ENCODE measurements at regions not wholly inside any gene's neighbourhood (a gene's known extent, or its start where the extent isn't known, plus 50 kb on each side); places are given as distances from the start of the nearest gene placed in this dataset.

DNA sequence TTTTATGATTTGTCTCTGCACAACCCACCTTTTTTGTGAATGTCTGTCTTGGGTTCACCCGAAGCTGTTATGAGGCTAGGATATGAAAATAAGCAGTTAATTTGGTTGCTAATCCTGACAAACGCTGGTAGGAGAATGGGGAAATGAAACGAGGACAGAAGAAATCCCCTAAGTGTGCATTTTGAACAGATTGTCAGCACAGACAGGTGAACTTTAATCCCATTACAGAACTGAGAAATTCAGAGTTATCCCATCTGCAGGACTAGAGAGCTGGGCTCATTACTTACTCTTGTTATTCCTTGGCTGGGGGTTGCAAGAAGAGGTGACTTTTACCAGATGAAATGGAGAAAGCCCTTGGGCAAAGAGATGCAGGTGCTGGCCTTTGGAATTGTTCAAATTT is 123.3 kb upstream of the NYAP2 start:
- Histone ChIP-seq H3K4me3 (no peak overlapping the region), H3K36me3 (no peaks in the 10 kb centered on the region), H3K27ac (no peak overlapping the region), H3K9me3 (peaks cover 0 to 30% of the 10 kb centered on the region in 2 donors), H3K27me3 (no peaks in the 10 kb centered on the region), H3K4me1 (no peaks in the 10 kb centered on the region)
- no peak for DNase-seq (ENCODE audit: low spot score)
- TF ChIP-seq, protein P1, sequence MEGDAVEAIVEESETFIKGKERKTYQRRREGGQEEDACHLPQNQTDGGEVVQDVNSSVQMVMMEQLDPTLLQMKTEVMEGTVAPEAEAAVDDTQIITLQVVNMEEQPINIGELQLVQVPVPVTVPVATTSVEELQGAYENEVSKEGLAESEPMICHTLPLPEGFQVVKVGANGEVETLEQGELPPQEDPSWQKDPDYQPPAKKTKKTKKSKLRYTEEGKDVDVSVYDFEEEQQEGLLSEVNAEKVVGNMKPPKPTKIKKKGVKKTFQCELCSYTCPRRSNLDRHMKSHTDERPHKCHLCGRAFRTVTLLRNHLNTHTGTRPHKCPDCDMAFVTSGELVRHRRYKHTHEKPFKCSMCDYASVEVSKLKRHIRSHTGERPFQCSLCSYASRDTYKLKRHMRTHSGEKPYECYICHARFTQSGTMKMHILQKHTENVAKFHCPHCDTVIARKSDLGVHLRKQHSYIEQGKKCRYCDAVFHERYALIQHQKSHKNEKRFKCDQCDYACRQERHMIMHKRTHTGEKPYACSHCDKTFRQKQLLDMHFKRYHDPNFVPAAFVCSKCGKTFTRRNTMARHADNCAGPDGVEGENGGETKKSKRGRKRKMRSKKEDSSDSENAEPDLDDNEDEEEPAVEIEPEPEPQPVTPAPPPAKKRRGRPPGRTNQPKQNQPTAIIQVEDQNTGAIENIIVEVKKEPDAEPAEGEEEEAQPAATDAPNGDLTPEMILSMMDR (IDR thresholded peaks at IDR 0.05) = no peak

DNA sequence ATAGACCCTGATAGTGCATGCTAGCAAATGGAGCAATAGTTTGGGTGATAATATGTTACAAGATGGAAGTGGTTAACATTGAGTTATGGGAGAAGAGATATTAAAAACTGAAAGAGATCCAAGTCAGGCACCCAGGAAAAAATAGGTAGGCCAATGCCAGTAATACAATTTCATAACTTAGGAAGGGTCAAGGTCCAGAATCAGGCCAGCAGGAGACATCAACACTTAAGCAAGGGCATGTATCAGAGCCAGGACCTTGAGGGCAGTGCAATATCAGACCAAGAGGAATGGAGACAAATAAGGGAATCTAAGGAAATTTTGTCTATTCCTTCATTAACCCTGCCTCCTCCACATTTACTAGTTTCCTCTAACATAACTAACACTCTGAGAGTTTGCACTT is 124.1 kb upstream of the NYAP2 start:
- no peak for DNase-seq (ENCODE audit: low spot score)
- Histone ChIP-seq H3K4me1 (no peaks in the 10 kb centered on the region), H3K27me3 (no peaks in the 10 kb centered on the region), H3K9me3 (peaks cover 0 to 30% of the 10 kb centered on the region in 2 donors), H3K27ac (no peak overlapping the region), H3K36me3 (no peaks in the 10 kb centered on the region), H3K4me3 (no peak overlapping the region)
- TF ChIP-seq, protein P1 (IDR thresholded peaks at IDR 0.05) = no peak

DNA sequence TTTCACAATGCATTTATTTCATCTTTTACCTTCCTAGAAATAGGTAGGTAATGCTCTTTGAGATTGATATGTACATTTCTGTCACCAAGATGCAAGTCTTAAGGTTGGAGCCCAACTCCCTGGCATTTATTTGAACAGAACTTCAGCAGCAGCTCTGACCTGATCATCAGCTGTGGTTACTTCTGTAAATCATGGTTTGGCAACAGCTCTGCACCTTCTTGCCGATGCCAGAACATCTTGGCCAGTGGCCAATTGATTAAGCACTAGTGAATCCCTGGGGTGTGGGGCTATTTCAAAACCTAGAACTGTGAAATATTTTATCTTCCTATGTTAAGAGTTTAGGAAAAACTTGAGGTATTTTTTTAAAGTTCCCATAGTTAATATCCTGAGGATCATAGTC is 124.8 kb upstream of the NYAP2 start:
- H3K4me1 ChIP-seq = no peaks in the 10 kb centered on the region
- DNase-seq (ENCODE audit: low spot score) = no peak
- TF ChIP-seq, protein P1 (IDR thresholded peaks at IDR 0.05) = no peak

DNA sequence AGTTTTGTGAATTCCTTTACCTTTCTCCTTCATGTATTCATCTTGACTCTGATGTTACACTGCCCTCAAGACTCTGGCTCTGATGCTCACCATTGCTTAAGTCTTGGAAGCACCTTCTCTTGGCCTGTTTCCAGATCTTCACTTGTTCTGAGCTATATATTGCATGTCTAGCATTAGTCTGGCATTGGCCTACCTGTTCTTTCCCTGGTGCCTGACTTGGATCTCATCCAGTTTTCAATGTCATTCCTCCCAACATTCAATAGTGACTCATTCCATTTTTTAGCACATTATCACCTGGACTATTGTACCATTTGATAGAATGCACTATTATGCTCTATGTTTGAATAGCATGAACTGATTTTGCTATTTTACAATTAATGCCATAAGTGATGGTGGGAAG is 127.3 kb upstream of the NYAP2 start:
- TF ChIP-seq, protein P1 (IDR thresholded peaks at IDR 0.05) = no peak
- Histone ChIP-seq H3K4me1 (no peaks in the 10 kb centered on the region), H3K9me3 (peaks cover 0 to 18% of the 10 kb centered on the region in 2 donors), H3K27ac (no peak overlapping the region), H3K27me3 (no peaks in the 10 kb centered on the region), H3K4me3 (no peak overlapping the region), H3K36me3 (no peaks in the 10 kb centered on the region)
- no peak for DNase-seq (ENCODE audit: low spot score)

More for the DNA sequence above, 124.8 kb upstream of the NYAP2 start:
- no peak overlapping the region for H3K4me3 ChIP-seq
- peaks cover 0 to 30% of the 10 kb centered on the region in 2 donors for H3K9me3 ChIP-seq
- H3K27me3 ChIP-seq = no peaks in the 10 kb centered on the region
- H3K27ac ChIP-seq = no peak overlapping the region
- no peaks in the 10 kb centered on the region for H3K36me3 ChIP-seq

DNA sequence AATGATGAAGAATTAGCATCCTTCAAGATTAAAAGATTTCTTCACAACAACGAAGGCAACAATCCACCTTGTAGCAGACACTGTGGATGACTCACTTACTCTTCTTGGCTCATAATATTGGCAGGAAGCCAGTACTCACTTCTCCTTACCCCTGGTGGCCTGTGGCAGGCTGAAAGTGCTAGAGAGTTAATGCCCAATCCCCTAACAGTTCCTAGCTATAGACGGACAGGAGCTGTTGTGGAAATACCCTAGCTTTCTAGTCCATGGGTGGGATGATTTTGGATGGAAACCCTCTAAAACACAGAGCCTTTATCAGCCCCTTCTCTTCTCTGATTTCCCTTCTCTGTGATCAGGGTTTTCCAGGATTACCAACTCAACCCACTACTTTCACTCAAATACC is 128.6 kb upstream of the NYAP2 start:
- Histone ChIP-seq H3K36me3 (no peaks in the 10 kb centered on the region), H3K27me3 (no peaks in the 10 kb centered on the region)
- DNase-seq (ENCODE audit: low spot score) = no peak

DNA sequence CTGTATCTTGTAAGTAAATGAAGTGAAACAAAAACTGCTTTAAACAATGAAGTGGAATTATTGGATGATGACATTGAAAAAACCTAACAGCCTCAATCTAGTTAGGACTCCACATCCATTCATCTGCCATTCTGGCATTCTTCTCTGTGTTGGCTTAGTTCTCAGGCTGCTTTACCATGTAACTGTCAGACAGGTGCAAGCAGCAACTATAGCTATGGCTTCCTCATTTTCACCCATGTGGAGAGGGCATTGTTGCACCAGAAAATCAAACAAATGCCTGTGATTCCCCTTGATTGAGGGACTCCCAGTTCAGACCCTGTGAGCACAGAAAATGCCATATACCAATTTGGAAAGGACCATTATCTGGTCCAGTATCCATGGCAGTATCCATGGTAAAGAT is 129.5 kb upstream of the NYAP2 start:
- Histone ChIP-seq H3K4me1 (no peaks in the 10 kb centered on the region), H3K4me3 (no peak overlapping the region), H3K27me3 (no peaks in the 10 kb centered on the region), H3K9me3 (no peaks in the 10 kb centered on the region), H3K36me3 (no peaks in the 10 kb centered on the region), H3K27ac (no peak overlapping the region)
- TF ChIP-seq, protein P1 (IDR thresholded peaks at IDR 0.05) = no peak
- DNase-seq (ENCODE audit: low spot score) = no peak

More for the DNA sequence above, 128.6 kb upstream of the NYAP2 start:
- Histone ChIP-seq H3K27ac (no peak overlapping the region), H3K9me3 (peaks cover 0 to 6% of the 10 kb centered on the region in 2 donors), H3K4me3 (no peak overlapping the region), H3K4me1 (no peaks in the 10 kb centered on the region)
- TF ChIP-seq, protein P1 (IDR thresholded peaks at IDR 0.05) = no peak

Measured in right atrium auricular region (tissue), 2 donors.